ENCODE measurements at regions not wholly inside any gene's neighbourhood (a gene's known extent, or its start where the extent isn't known, plus 50 kb on each side); places are given as distances from the start of the nearest gene placed in this dataset.

GRCh38 chr3:20258371-20258770 is 72.4 kb upstream of the SGO1 start:
- H3K4me1 ChIP-seq, result no peaks in the 10 kb centered on the region
- H3K4me3 ChIP-seq (ENCODE audit: low read depth, low read length), result no peak overlapping the region
- H3K36me3 ChIP-seq, result no peaks in the 10 kb centered on the region
- H3K9me3 ChIP-seq, result no peaks in the 10 kb centered on the region
- H3K27me3 ChIP-seq, result no peaks in the 10 kb centered on the region
- TF ChIP-seq CTCF (IDR thresholded peaks at IDR 0.05; ENCODE audit: low read depth, low read length), result no peak
- no peak for DNase-seq

GRCh38 chr3:20256144-20256543 is 70.1 kb upstream of the SGO1 start:
- no peaks in the 10 kb centered on the region for H3K9me3 ChIP-seq
- no peaks in the 10 kb centered on the region for H3K27me3 ChIP-seq
- no peak overlapping the region for H3K4me3 ChIP-seq (ENCODE audit: low read depth, low read length)
- no peak for TF ChIP-seq CTCF (IDR thresholded peaks at IDR 0.05; ENCODE audit: low read depth, low read length)
- H3K4me1 ChIP-seq, result no peaks in the 10 kb centered on the region
- no peak for DNase-seq
- no peaks in the 10 kb centered on the region for H3K36me3 ChIP-seq

- Histone ChIP-seq H3K9me3 (no peaks in the 10 kb centered on the region), H3K4me1 (no peaks in the 10 kb centered on the region), H3K27me3 (no peaks in the 10 kb centered on the region), H3K4me3 (ENCODE audit: low read depth, low read length) (no peak overlapping the region), H3K36me3 (no peaks in the 10 kb centered on the region)
- no peak for DNase-seq
- no peak for TF ChIP-seq CTCF (IDR thresholded peaks at IDR 0.05; ENCODE audit: low read depth, low read length)
These were observed 68.5 kb upstream of the SGO1 start for GRCh38 chr3:20254268-20255117.

GRCh38 chr3:20250786-20251185 is 64.8 kb upstream of the SGO1 start:
- Histone ChIP-seq H3K9me3 (no peaks in the 10 kb centered on the region), H3K36me3 (no peaks in the 10 kb centered on the region), H3K27me3 (no peaks in the 10 kb centered on the region), H3K4me1 (no peaks in the 10 kb centered on the region), H3K4me3 (ENCODE audit: low read depth, low read length) (no peak overlapping the region)
- TF ChIP-seq CTCF (IDR thresholded peaks at IDR 0.05; ENCODE audit: low read depth, low read length), result no peak
- no peak for DNase-seq

GRCh38 chr3:20250314-20250713 is 64.3 kb upstream of the SGO1 start:
- H3K4me1 ChIP-seq, result no peaks in the 10 kb centered on the region
- no peak for DNase-seq

More at GRCh38 chr3:20250314-20250713, 64.3 kb upstream of the SGO1 start:
- no peak for TF ChIP-seq CTCF (IDR thresholded peaks at IDR 0.05; ENCODE audit: low read depth, low read length)
- Histone ChIP-seq H3K4me3 (ENCODE audit: low read depth, low read length) (no peak overlapping the region), H3K27me3 (no peaks in the 10 kb centered on the region), H3K36me3 (no peaks in the 10 kb centered on the region), H3K9me3 (no peaks in the 10 kb centered on the region)

Measured in BE2C (cell line).